H1 (cell line): ENCODE measurements at regions not wholly inside any gene's neighbourhood (a gene's known extent, or its start where the extent isn't known, plus 50 kb on each side); places are given as distances from the start of the nearest gene placed in this dataset.

Source experiments
- CTCF ChIA-PET: fragments of 300-600 bp; sonication (Branson Sonifier 250); formaldehyde crosslinking; loops from one replicate; lab custom pipeline; 2021; ENCODE audit not compliant: partially characterized antibody; lab: Charles Lee
- POLR2A ChIA-PET: fragments of 300-600 bp; sonication (Branson Sonifier 250); formaldehyde crosslinking; loops from one replicate; lab custom pipeline; 2021; ENCODE audit warnings: inconsistent platforms; ENCODE audit not compliant: partially characterized antibody; lab: Charles Lee
- DNase-seq, 2 experiments: peaks; one replicate each; pipeline versions ENCODE4 v3.0.0 to v3.0.0-alpha.2; 2010 to 2022; ENCODE audit warnings: low spot score in 2 of 2, low read depth in 1 of 2, mixed read lengths in 1 of 2
- FAIRE-seq: peaks from 2 replicates; lab custom pipeline; 2011; peaks lifted over from hg19 to GRCh38; lab: Jason Lieb, UNC
- H2AFZ ChIP-seq: 2 replicates; pipeline ENCODE4 v1.8.1; 2012; ENCODE audit warnings: low read length, inconsistent platforms
- H2AK5ac ChIP-seq: 2 replicates; pipeline ENCODE4 v1.6.1; 2013; ENCODE audit warnings: low read depth, low read length
- H2BK120ac ChIP-seq: replicated peaks from 2 replicates; pipeline ENCODE3; 2013; ENCODE audit warnings: low read depth, low read length, inconsistent platforms
- H2BK12ac ChIP-seq: 2 replicates; pipeline ENCODE4 v1.6.1; 2013; ENCODE audit warnings: low read depth, low read length
- H2BK15ac ChIP-seq: 2 replicates; pipeline ENCODE4 v1.6.1; 2013; ENCODE audit warnings: low read length
- H2BK20ac ChIP-seq: 2 replicates; pipeline ENCODE4 v1.6.1; 2013; ENCODE audit warnings: low read length
- H2BK5ac ChIP-seq: 2 replicates; pipeline ENCODE4 v1.6.1; 2013; ENCODE audit warnings: low read depth, low read length
- H3K14ac ChIP-seq: 2 replicates; pipeline ENCODE4 v1.6.1; 2013; ENCODE audit warnings: inconsistent platforms; ENCODE audit not compliant: insufficient read length
- H3K18ac ChIP-seq: 2 replicates; pipeline ENCODE4 v1.6.1; 2013; ENCODE audit warnings: low read length; ENCODE audit errors: extremely low read depth
- H3K23ac ChIP-seq: 2 replicates; pipeline ENCODE4 v1.6.1; 2013; ENCODE audit warnings: inconsistent platforms; ENCODE audit not compliant: insufficient read length
- H3K23me2 ChIP-seq: 2 replicates; pipeline ENCODE4 v1.6.1; 2013; ENCODE audit warnings: low read depth, low read length
- H3K27ac ChIP-seq: 2 replicates; pipeline ENCODE4 v1.6.1; 2011; ENCODE audit warnings: low read depth, low read length, inconsistent platforms
- H3K27me3 ChIP-seq, 4 experiments: replicated peaks in 1 of 4; 1 replicate in 1 of 4; 2 replicates in 3 of 4; pipeline versions ENCODE4 v1.6.1 to v1.8.1; 2011 to 2013; ENCODE audit warnings: low read length in 3 of 4, mild to moderate bottlenecking in 3 of 4, inconsistent platforms in 2 of 4, mixed read lengths in 2 of 4, moderate library complexity in 1 of 4; ENCODE audit not compliant: control insufficient read depth in 3 of 4, insufficient read depth in 3 of 4; ENCODE audit errors: extremely low read depth in 1 of 4
- H3K36me3 ChIP-seq, 4 experiments: 2 replicates each; pipeline versions ENCODE4 v1.6.1 to v1.8.1; 2011 to 2013; ENCODE audit warnings: mild to moderate bottlenecking in 4 of 4, low read length in 3 of 4, moderate library complexity in 2 of 4, control low read depth in 1 of 4, inconsistent platforms in 1 of 4; ENCODE audit not compliant: insufficient read depth in 4 of 4, control insufficient read depth in 2 of 4
- H3K4ac ChIP-seq: replicated peaks from 2 replicates; pipeline ENCODE3; 2013; ENCODE audit warnings: low read length, low read depth, mixed read lengths, inconsistent platforms; ENCODE audit not compliant: insufficient read length
- H3K4me1 ChIP-seq, 4 experiments: replicated peaks in 1 of 4; 1 replicate in 1 of 4; 2 replicates in 3 of 4; pipeline versions ENCODE4 v1.6.1 to v1.8.1; 2011 to 2013; ENCODE audit warnings: low read length in 3 of 4, inconsistent platforms in 2 of 4, mixed read lengths in 1 of 4; ENCODE audit not compliant: insufficient read depth in 4 of 4, control insufficient read depth in 3 of 4
- H3K4me2 ChIP-seq, 2 experiments: 2 replicates each; pipeline versions ENCODE4 v1.6.1 to v1.8.1; 2011 to 2013; ENCODE audit warnings: low read depth in 2 of 2, low read length in 2 of 2, control low read depth in 1 of 2, inconsistent platforms in 1 of 2, mild to moderate bottlenecking in 1 of 2; ENCODE audit not compliant: insufficient read depth in 1 of 2
- H3K4me3 ChIP-seq, 4 experiments: fragments of 200-600, 300-600 bp in 1 of 4; sonication (generic), shearing (Covaris generic), sonication (Bioruptor Twin) in 1 of 4; 2 replicates each; pipeline versions ENCODE4 v1.5.1 to v1.8.1; 2011 to 2016; ENCODE audit warnings: low read length in 4 of 4, low read depth in 3 of 4, control low read depth in 2 of 4, inconsistent platforms in 2 of 4, mild to moderate bottlenecking in 2 of 4, mixed read lengths in 1 of 4, moderate library complexity in 1 of 4; ENCODE audit not compliant: insufficient read depth in 2 of 4; ENCODE audit errors: extremely low read depth in 1 of 4
- H3K56ac ChIP-seq: replicated peaks from 2 replicates; pipeline ENCODE3; 2013; ENCODE audit warnings: low read depth, mild to moderate bottlenecking, mixed read lengths, low read length, inconsistent platforms; ENCODE audit not compliant: insufficient read length
- H3K79me1 ChIP-seq: 2 replicates; pipeline ENCODE4 v1.6.1; 2013; ENCODE audit warnings: low read depth, low read length, control low read depth
- H3K79me2 ChIP-seq, 2 experiments: 2 replicates each; pipeline versions ENCODE4 v1.6.1 to v1.8.1; 2012 to 2013; ENCODE audit warnings: low read length in 2 of 2, mild to moderate bottlenecking in 2 of 2, inconsistent platforms in 1 of 2; ENCODE audit not compliant: insufficient read depth in 2 of 2, control insufficient read depth in 1 of 2
- H3K9ac ChIP-seq, 4 experiments: replicated peaks in 1 of 4; 1 replicate in 1 of 4; 2 replicates in 3 of 4; pipeline versions ENCODE4 v1.6.1 to v1.8.1; 2011 to 2013; ENCODE audit warnings: low read depth in 3 of 4, low read length in 3 of 4, control low read depth in 2 of 4, mild to moderate bottlenecking in 2 of 4, moderate library complexity in 2 of 4, inconsistent platforms in 1 of 4; ENCODE audit errors: extremely low read depth in 1 of 4
- H3K9me3 ChIP-seq, 2 experiments: 2 replicates each; pipeline versions ENCODE4 v1.6.1 to v1.8.1; 2012 to 2013; ENCODE audit warnings: mild to moderate bottlenecking in 2 of 2, moderate library complexity in 2 of 2, control low read depth in 1 of 2, inconsistent platforms in 1 of 2, low read depth in 1 of 2, low read length in 1 of 2, mixed read lengths in 1 of 2; ENCODE audit not compliant: insufficient read depth in 2 of 2
- H4K20me1 ChIP-seq, 2 experiments: replicated peaks in 1 of 2; 2 replicates each; pipeline versions ENCODE3 to v1.8.1; 2011 to 2013; ENCODE audit warnings: inconsistent platforms in 2 of 2, low read length in 2 of 2, mild to moderate bottlenecking in 1 of 2; ENCODE audit not compliant: insufficient read depth in 2 of 2, control insufficient read depth in 1 of 2
- H4K5ac ChIP-seq: 2 replicates; pipeline ENCODE4 v1.6.1; 2013; ENCODE audit warnings: low read length, low read depth, mixed read lengths, inconsistent platforms; ENCODE audit not compliant: insufficient read length
- H4K8ac ChIP-seq: 2 replicates; pipeline ENCODE4 v1.8.0; 2013; ENCODE audit warnings: mild to moderate bottlenecking, moderate library complexity, low read length, inconsistent platforms; ENCODE audit not compliant: insufficient read depth; ENCODE audit errors: extremely low read depth
- H4K91ac ChIP-seq: replicated peaks from 2 replicates; pipeline ENCODE3; 2013; ENCODE audit warnings: low read length, mixed read lengths, inconsistent platforms; ENCODE audit not compliant: insufficient read length
- CHD1 ChIP-seq: IDR thresholded peaks from 2 replicates; pipeline ENCODE4 v1.6.1; 2012; ENCODE audit warnings: low read depth, low read length, improper control_type of control experiment
- MAFK ChIP-seq: IDR thresholded peaks from 2 replicates; pipeline ENCODE4 v1.6.1; 2012; ENCODE audit warnings: low read depth, mild to moderate bottlenecking, improper control_type of control experiment, low read length
- MAX ChIP-seq: IDR thresholded peaks from 2 replicates; pipeline ENCODE4 v1.6.1; 2012; ENCODE audit warnings: inconsistent platforms
- RXRA ChIP-seq: IDR thresholded peaks from 2 replicates; pipeline ENCODE4 v1.6.1; 2011; ENCODE audit warnings: low read depth, mild to moderate bottlenecking, low read length, moderate library complexity; ENCODE audit not compliant: insufficient read depth
- SP1 ChIP-seq: IDR thresholded peaks from 2 replicates; pipeline ENCODE4 v1.6.1; 2011; ENCODE audit warnings: low read depth, low read length
- SP2 ChIP-seq: IDR thresholded peaks from 2 replicates; pipeline ENCODE4 v1.6.1; 2012; ENCODE audit warnings: mild to moderate bottlenecking, low read length, inconsistent platforms
- SRF ChIP-seq: IDR thresholded peaks from 2 replicates; pipeline ENCODE4 v1.6.1; 2011; ENCODE audit warnings: mild to moderate bottlenecking, low read depth, low read length, moderate library complexity
- TAF1 ChIP-seq: IDR thresholded peaks from 2 replicates; pipeline ENCODE4 v1.6.1; 2011; ENCODE audit warnings: mild to moderate bottlenecking, low read depth, low read length
- TBP ChIP-seq: IDR thresholded peaks from 2 replicates; pipeline ENCODE4 v1.6.1; 2011; ENCODE audit warnings: low read depth, low read length, improper control_type of control experiment
- WGBS, 2 experiments: shearing (Covaris generic) in 1 of 2; methylation state at CpG; one replicate each; pipeline versions ENCODE4 v1.1.6 to v1.1.7; 2013 to 2015; ENCODE audit warnings: low lambda C conversion rate in 2 of 2, mixed read lengths in 2 of 2, inconsistent platforms in 1 of 2, low coverage in 1 of 2, missing lambda C conversion rate in 1 of 2; ENCODE audit not compliant: insufficient replicate concordance in 2 of 2, insufficient coverage in 1 of 2, insufficient read length in 1 of 2; ENCODE audit errors: extremely low coverage in 1 of 2, missing lambda C conversion rate in 1 of 2; 5-methylcytosine and 5-hydroxymethylcytosine counted together

- H2BK15ac ChIP-seq = no peak overlapping the region
- FAIRE-seq = no peak
- H3K4me1 ChIP-seq = peaks cover 0 to 9% (median 3%) of the 10 kb centered on the region in 4 experiments; a peak in 6 of 7 replicates
- H2AFZ ChIP-seq = peak overlapping the region; percentile 26; the same call in 1 of the 2 replicates
- H3K79me2 ChIP-seq = no peaks in the 10 kb centered on the region
- H2BK20ac ChIP-seq = no peak overlapping the region
- H3K9me3 ChIP-seq = no peaks in the 10 kb centered on the region
- no peak overlapping the region for H2AK5ac ChIP-seq
- H3K4ac ChIP-seq = no peak overlapping the region
- 81% methylated on average over 1 of the region's 1 CpG; no CpG with 5 or more reads in 1 of the 2 experiments for WGBS, 2 experiments
- peak overlapping the region in 1 of 2 experiments; percentile 14; a peak in 2 of 4 replicates for H3K4me2 ChIP-seq
- H2BK12ac ChIP-seq = no peak overlapping the region; the same call in 1 of the 2 replicates
- no peak overlapping the region for H3K18ac ChIP-seq
- no peak overlapping the region for H3K27ac ChIP-seq
- H3K23me2 ChIP-seq = no peaks in the 10 kb centered on the region
- no peak for DNase-seq
- no peak overlapping the region for H3K56ac ChIP-seq
- TF ChIP-seq SP1 (no peak), TBP (no peak), SRF (no peak), MAFK (no peak), CHD1 (no peak), TAF1 (no peak), SP2 (no peak), RXRA (no peak), MAX (no peak)
- no peaks in the 10 kb centered on the region for H3K36me3 ChIP-seq
- no peak overlapping the region; a peak in 1 of 8 replicates for H3K4me3 ChIP-seq
- no peak overlapping the region for H4K8ac ChIP-seq
- no peak overlapping the region for H3K23ac ChIP-seq
- no peaks in the 10 kb centered on the region for H4K20me1 ChIP-seq
- no peak overlapping the region for H3K9ac ChIP-seq
- H3K79me1 ChIP-seq = no peaks in the 10 kb centered on the region
- no peak overlapping the region for H3K14ac ChIP-seq
- no peak overlapping the region for H4K5ac ChIP-seq
- no peak overlapping the region for H2BK5ac ChIP-seq
- no peak overlapping the region for H2BK120ac ChIP-seq
- H3K27me3 ChIP-seq = no peaks in the 10 kb centered on the region
- peak overlapping the region; percentile 17 for H4K91ac ChIP-seq
- ChIA-PET CTCF (interaction anchor here (0.5 to 2.9 kb wide), 3 partner anchors 9 to 417 kb away, joined by 3 to 8 read pairs (median 4); no protein-coding TSS in a partner anchor), POLR2A (no interaction called here)
Observed at GRCh38 chr1:115492880-115493279, 148.9 kb upstream of the VANGL1 start.
